SK-N-SH treated with all-trans-retinoic acid at 6 μM for 48 hours (cell line): ENCODE measurements at regions not wholly inside any gene's neighbourhood (a gene's known extent, or its start where the extent isn't known, plus 50 kb on each side); places are given as distances from the start of the nearest gene placed in this dataset.

ENCODE experiments used
- ATAC-seq: fragments of 200-7000 bp; cut with Tn5 transposase; 3 replicates; pipeline ENCODE4 v1.9.1; 2020; ENCODE audit warnings: mild to moderate bottlenecking, moderate library complexity
- ARNTL ChIP-seq: fragments of 450-650 bp; formaldehyde crosslinking; IDR thresholded peaks from 2 replicates; pipeline ENCODE4 v1.5.0; 2020; ENCODE audit warnings: low read depth, mild to moderate bottlenecking, moderate library complexity, borderline replicate concordance
- BACH2 ChIP-seq: fragments of 250-450 bp; sonication (Bioruptor Pico); IDR thresholded peaks from 2 replicates; pipeline ENCODE4 v1.9.0; 2021; ENCODE audit warnings: mild to moderate bottlenecking, borderline replicate concordance
- CSDC2 ChIP-seq: fragments of 250-450 bp; sonication (Bioruptor Pico); IDR thresholded peaks from 2 replicates; pipeline ENCODE4 v1.5.0; 2020; ENCODE audit warnings: mild to moderate bottlenecking, moderate library complexity
- ESRRG ChIP-seq: fragments of 250-450 bp; sonication (Bioruptor Pico); IDR thresholded peaks from 2 replicates; pipeline ENCODE4 v1.6.1; 2021; ENCODE audit warnings: mild to moderate bottlenecking
- ISL1 ChIP-seq: fragments of 250-450 bp; sonication (Bioruptor Pico); IDR thresholded peaks from 2 replicates; pipeline ENCODE4 v2.1.2; 2022; ENCODE audit warnings: mild to moderate bottlenecking, moderate library complexity
- OSR1 ChIP-seq: fragments of 250-450 bp; sonication (Bioruptor Pico); IDR thresholded peaks from 2 replicates; pipeline ENCODE4 v1.8.0; 2022; ENCODE audit warnings: moderate library complexity, mild to moderate bottlenecking, inconsistent platforms
- PATZ1 ChIP-seq: fragments of 250-450 bp; sonication (Bioruptor Pico); IDR thresholded peaks from 2 replicates; pipeline ENCODE4 v1.8.0; 2020; ENCODE audit warnings: mild to moderate bottlenecking, moderate library complexity, borderline replicate concordance
- PPARA ChIP-seq: fragments of 250-450 bp; sonication (Bioruptor Pico); IDR thresholded peaks from 2 replicates; pipeline ENCODE4 v1.5.0; 2020; ENCODE audit warnings: mild to moderate bottlenecking, borderline replicate concordance
- SNAI2 ChIP-seq: fragments of 250-450 bp; sonication (Bioruptor Pico); IDR thresholded peaks from 2 replicates; pipeline ENCODE4 v1.5.0; 2020; ENCODE audit warnings: mild to moderate bottlenecking, moderate library complexity
- TOX ChIP-seq: fragments of 250-450 bp; sonication (Bioruptor Pico); IDR thresholded peaks from 2 replicates; pipeline ENCODE4 v1.8.0; 2021; ENCODE audit warnings: mild to moderate bottlenecking, moderate library complexity, borderline replicate concordance
- TSHZ2 ChIP-seq: fragments of 250-450 bp; sonication (Bioruptor Pico); IDR thresholded peaks from 2 replicates; pipeline ENCODE4 v1.5.0; 2020; ENCODE audit warnings: mild to moderate bottlenecking, moderate library complexity
- ZFP3 ChIP-seq: fragments of 250-450 bp; sonication (Bioruptor Pico); IDR thresholded peaks from 2 replicates; pipeline ENCODE4 v1.5.0; 2020; ENCODE audit warnings: mild to moderate bottlenecking, moderate library complexity
- ZFP30 ChIP-seq: fragments of 450-650 bp; formaldehyde crosslinking; IDR thresholded peaks from 2 replicates; pipeline ENCODE4 v1.5.0; 2022; ENCODE audit warnings: mild to moderate bottlenecking, moderate library complexity
- ZNF70 ChIP-seq: fragments of 450-650 bp; formaldehyde crosslinking; IDR thresholded peaks from 2 replicates; pipeline ENCODE4 v1.5.0; 2020; ENCODE audit warnings: mild to moderate bottlenecking, moderate library complexity
- ZNF8 ChIP-seq: fragments of 450-650 bp; formaldehyde crosslinking; IDR thresholded peaks from 2 replicates; pipeline ENCODE4 v1.5.0; 2020; ENCODE audit warnings: mild to moderate bottlenecking, moderate library complexity
- TF ChIP-seq, protein P1 (sequence below): fragments of 250-450 bp; sonication (Bioruptor Pico); IDR thresholded peaks from 2 replicates; pipeline ENCODE4 v1.8.0; 2021; ENCODE audit warnings: low read depth, mild to moderate bottlenecking, moderate library complexity, borderline replicate concordance
- TF ChIP-seq, protein P2 (sequence below): fragments of 250-450 bp; sonication (Bioruptor Pico); IDR thresholded peaks from 2 replicates; pipeline ENCODE4 v1.5.1; 2021; ENCODE audit warnings: mild to moderate bottlenecking, moderate library complexity
- TF ChIP-seq, protein P3 (sequence below): fragments of 250-450 bp; sonication (Bioruptor Pico); IDR thresholded peaks from 2 replicates; pipeline ENCODE4 v1.5.1; 2020; ENCODE audit warnings: low read depth, mild to moderate bottlenecking, moderate library complexity

- TF ChIP-seq TSHZ2 (CRISPR knock-in tag) (no peak), PPARA (CRISPR knock-in tag) (no peak), OSR1 (CRISPR knock-in tag) (no peak)
These were observed 384.7 kb upstream of the MEIS2 start (continued) for GRCh38 chr15:37485056-37485455.

- TF ChIP-seq CSDC2 (CRISPR knock-in tag), result no peak
- TF ChIP-seq, protein P1, sequence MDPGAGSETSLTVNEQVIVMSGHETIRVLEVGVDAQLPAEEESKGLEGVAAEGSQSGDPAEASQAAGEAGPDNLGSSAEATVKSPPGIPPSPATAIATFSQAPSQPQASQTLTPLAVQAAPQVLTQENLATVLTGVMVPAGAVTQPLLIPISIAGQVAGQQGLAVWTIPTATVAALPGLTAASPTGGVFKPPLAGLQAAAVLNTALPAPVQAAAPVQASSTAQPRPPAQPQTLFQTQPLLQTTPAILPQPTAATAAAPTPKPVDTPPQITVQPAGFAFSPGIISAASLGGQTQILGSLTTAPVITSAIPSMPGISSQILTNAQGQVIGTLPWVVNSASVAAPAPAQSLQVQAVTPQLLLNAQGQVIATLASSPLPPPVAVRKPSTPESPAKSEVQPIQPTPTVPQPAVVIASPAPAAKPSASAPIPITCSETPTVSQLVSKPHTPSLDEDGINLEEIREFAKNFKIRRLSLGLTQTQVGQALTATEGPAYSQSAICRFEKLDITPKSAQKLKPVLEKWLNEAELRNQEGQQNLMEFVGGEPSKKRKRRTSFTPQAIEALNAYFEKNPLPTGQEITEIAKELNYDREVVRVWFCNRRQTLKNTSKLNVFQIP, result no peak
- no peak for TF ChIP-seq SNAI2
- no peak for TF ChIP-seq PPARA (CRISPR knock-in tag)
- no peak for TF ChIP-seq BACH2 (CRISPR knock-in tag)
- TF ChIP-seq ZNF70 (CRISPR knock-in tag), result no peak
- no peak for TF ChIP-seq ESRRG
- no peak for TF ChIP-seq OSR1 (CRISPR knock-in tag)
- TF ChIP-seq, all 23 proteins: peak for 0
- ATAC-seq, result no peak
These were observed 390.4 kb upstream of the MEIS2 start for GRCh38 chr15:37490707-37491106.

- ATAC-seq, result no peak
- TF ChIP-seq TOX (CRISPR knock-in tag) (no peak), TSHZ2 (CRISPR knock-in tag) (no peak), ARNTL (CRISPR knock-in tag) (no peak), ZFP30 (CRISPR knock-in tag) (no peak), PATZ1 (CRISPR knock-in tag) (no peak), ESRRG (no peak)
- TF ChIP-seq, protein P2, sequence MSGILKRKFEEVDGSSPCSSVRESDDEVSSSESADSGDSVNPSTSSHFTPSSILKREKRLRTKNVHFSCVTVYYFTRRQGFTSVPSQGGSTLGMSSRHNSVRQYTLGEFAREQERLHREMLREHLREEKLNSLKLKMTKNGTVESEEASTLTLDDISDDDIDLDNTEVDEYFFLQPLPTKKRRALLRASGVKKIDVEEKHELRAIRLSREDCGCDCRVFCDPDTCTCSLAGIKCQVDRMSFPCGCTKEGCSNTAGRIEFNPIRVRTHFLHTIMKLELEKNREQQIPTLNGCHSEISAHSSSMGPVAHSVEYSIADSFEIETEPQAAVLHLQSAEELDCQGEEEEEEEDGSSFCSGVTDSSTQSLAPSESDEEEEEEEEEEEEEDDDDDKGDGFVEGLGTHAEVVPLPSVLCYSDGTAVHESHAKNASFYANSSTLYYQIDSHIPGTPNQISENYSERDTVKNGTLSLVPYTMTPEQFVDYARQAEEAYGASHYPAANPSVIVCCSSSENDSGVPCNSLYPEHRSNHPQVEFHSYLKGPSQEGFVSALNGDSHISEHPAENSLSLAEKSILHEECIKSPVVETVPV, result no peak
These were observed 416.3 kb upstream of the MEIS2 start for GRCh38 chr15:37516621-37517020.

- TF ChIP-seq ZFP3 (no peak), ZNF70 (CRISPR knock-in tag) (no peak), PATZ1 (CRISPR knock-in tag) (no peak), ISL1 (no peak), ZNF8 (no peak)
- TF ChIP-seq, protein P3, sequence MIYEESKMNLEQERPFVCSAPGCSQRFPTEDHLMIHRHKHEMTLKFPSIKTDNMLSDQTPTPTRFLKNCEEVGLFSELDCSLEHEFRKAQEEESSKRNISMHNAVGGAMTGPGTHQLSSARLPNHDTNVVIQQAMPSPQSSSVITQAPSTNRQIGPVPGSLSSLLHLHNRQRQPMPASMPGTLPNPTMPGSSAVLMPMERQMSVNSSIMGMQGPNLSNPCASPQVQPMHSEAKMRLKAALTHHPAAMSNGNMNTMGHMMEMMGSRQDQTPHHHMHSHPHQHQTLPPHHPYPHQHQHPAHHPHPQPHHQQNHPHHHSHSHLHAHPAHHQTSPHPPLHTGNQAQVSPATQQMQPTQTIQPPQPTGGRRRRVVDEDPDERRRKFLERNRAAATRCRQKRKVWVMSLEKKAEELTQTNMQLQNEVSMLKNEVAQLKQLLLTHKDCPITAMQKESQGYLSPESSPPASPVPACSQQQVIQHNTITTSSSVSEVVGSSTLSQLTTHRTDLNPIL (CRISPR knock-in tag), result no peak
- no peak for ATAC-seq
These were observed 417.0 kb upstream of the MEIS2 start for GRCh38 chr15:37517191-37517895.
